ENCODE measurements at regions not wholly inside any gene's neighbourhood (a gene's known extent, or its start where the extent isn't known, plus 50 kb on each side); places are given as distances from the start of the nearest gene placed in this dataset.

GRCh38 chr4:104589264-104589868 lies 94.7 kb upstream of the CXXC4 start:
- Histone ChIP-seq H3K4me1 (ENCODE audit: insufficient read depth, low read length, poor library complexity, severe bottlenecking) (no peaks in the 10 kb centered on the region), H3K27me3 (ENCODE audit: insufficient read depth, low read length, poor library complexity, severe bottlenecking) (no peaks in the 10 kb centered on the region), H3K79me2 (ENCODE audit: insufficient read depth, low read length) (no peaks in the 10 kb centered on the region), H4K20me1 (ENCODE audit: insufficient read depth, low read length, poor library complexity, severe bottlenecking) (no peaks in the 10 kb centered on the region), H2AFZ (ENCODE audit: low read length) (no peak overlapping the region), H3K4me3 (ENCODE audit: low read length, poor library complexity, severe bottlenecking) (no peak overlapping the region), H3K9ac (ENCODE audit: low read depth, low read length, poor library complexity, severe bottlenecking) (no peak overlapping the region), H3F3A (ENCODE audit: low read depth) (no peaks in the 10 kb centered on the region), H3K4me2 (ENCODE audit: low read depth, low read length, poor library complexity, severe bottlenecking) (no peak overlapping the region), H3K36me3 (ENCODE audit: insufficient read depth, low read length) (no peaks in the 10 kb centered on the region), H3K9me3 (ENCODE audit: insufficient read depth, low read depth, low read length) (no peaks in the 10 kb centered on the region), H3K9me2 (replicated peaks; ENCODE audit: low read depth, low read length) (no peaks in the 10 kb centered on the region)
- no peak for TF ChIP-seq EZH2phosphoT487 (IDR thresholded peaks at IDR 0.05; ENCODE audit: borderline replicate concordance)
- TF ChIP-seq CTCF (conservative IDR thresholded peaks at IDR 0.05; ENCODE audit: low read length), result no peak

- no peaks in the 10 kb centered on the region for H4K20me1 ChIP-seq (ENCODE audit: insufficient read depth, low read length, poor library complexity, severe bottlenecking)
- no peaks in the 10 kb centered on the region for H3F3A ChIP-seq (ENCODE audit: low read depth)
- H3K36me3 ChIP-seq (ENCODE audit: insufficient read depth, low read length), result no peaks in the 10 kb centered on the region
- no peak for TF ChIP-seq CTCF (conservative IDR thresholded peaks at IDR 0.05; ENCODE audit: low read length)
- TF ChIP-seq EZH2phosphoT487 (IDR thresholded peaks at IDR 0.05; ENCODE audit: borderline replicate concordance), result no peak
- no peaks in the 10 kb centered on the region for H3K27me3 ChIP-seq (ENCODE audit: insufficient read depth, low read length, poor library complexity, severe bottlenecking)
- H3K4me2 ChIP-seq (ENCODE audit: low read depth, low read length, poor library complexity, severe bottlenecking), result no peak overlapping the region
- H3K9me2 ChIP-seq (replicated peaks; ENCODE audit: low read depth, low read length), result no peaks in the 10 kb centered on the region
- no peak overlapping the region for H2AFZ ChIP-seq (ENCODE audit: low read length)
- no peaks in the 10 kb centered on the region for H3K4me1 ChIP-seq (ENCODE audit: insufficient read depth, low read length, poor library complexity, severe bottlenecking)
- H3K9me3 ChIP-seq (ENCODE audit: insufficient read depth, low read depth, low read length), result no peaks in the 10 kb centered on the region
- no peak overlapping the region for H3K4me3 ChIP-seq (ENCODE audit: low read length, poor library complexity, severe bottlenecking)
- H3K9ac ChIP-seq (ENCODE audit: low read depth, low read length, poor library complexity, severe bottlenecking), result no peak overlapping the region
- no peaks in the 10 kb centered on the region for H3K79me2 ChIP-seq (ENCODE audit: insufficient read depth, low read length)
These were observed 96.8 kb upstream of the CXXC4 start for GRCh38 chr4:104591510-104591911.

GRCh38 chr4:104592183-104592582 lies 97.5 kb upstream of the CXXC4 start:
- Histone ChIP-seq H3K9me3 (ENCODE audit: insufficient read depth, low read depth, low read length) (no peaks in the 10 kb centered on the region), H3K4me1 (ENCODE audit: insufficient read depth, low read length, poor library complexity, severe bottlenecking) (no peaks in the 10 kb centered on the region), H3K9ac (ENCODE audit: low read depth, low read length, poor library complexity, severe bottlenecking) (no peak overlapping the region), H3K4me2 (ENCODE audit: low read depth, low read length, poor library complexity, severe bottlenecking) (no peak overlapping the region), H3K4me3 (ENCODE audit: low read length, poor library complexity, severe bottlenecking) (no peak overlapping the region), H3K79me2 (ENCODE audit: insufficient read depth, low read length) (no peaks in the 10 kb centered on the region), H3K9me2 (replicated peaks; ENCODE audit: low read depth, low read length) (no peaks in the 10 kb centered on the region), H4K20me1 (ENCODE audit: insufficient read depth, low read length, poor library complexity, severe bottlenecking) (no peaks in the 10 kb centered on the region), H3K27me3 (ENCODE audit: insufficient read depth, low read length, poor library complexity, severe bottlenecking) (no peaks in the 10 kb centered on the region), H2AFZ (ENCODE audit: low read length) (no peak overlapping the region), H3K36me3 (ENCODE audit: insufficient read depth, low read length) (no peaks in the 10 kb centered on the region), H3F3A (ENCODE audit: low read depth) (no peaks in the 10 kb centered on the region)
- TF ChIP-seq CTCF (conservative IDR thresholded peaks at IDR 0.05; ENCODE audit: low read length), result no peak
- no peak for TF ChIP-seq EZH2phosphoT487 (IDR thresholded peaks at IDR 0.05; ENCODE audit: borderline replicate concordance)

Measured in Loucy (cell line).